H1 (cell line): ENCODE measurements at regions not wholly inside any gene's neighbourhood (a gene's known extent, or its start where the extent isn't known, plus 50 kb on each side); places are given as distances from the start of the nearest gene placed in this dataset.

Experiments
- CTCF ChIA-PET: fragments of 300-600 bp; sonication (Branson Sonifier 250); formaldehyde crosslinking; loops from one replicate; lab custom pipeline; 2021; ENCODE audit not compliant: partially characterized antibody; lab: Charles Lee
- POLR2A ChIA-PET: fragments of 300-600 bp; sonication (Branson Sonifier 250); formaldehyde crosslinking; loops from one replicate; lab custom pipeline; 2021; ENCODE audit warnings: inconsistent platforms; ENCODE audit not compliant: partially characterized antibody; lab: Charles Lee
- DNase-seq, 2 experiments: peaks; one replicate each; pipeline versions ENCODE4 v3.0.0 to v3.0.0-alpha.2; 2010 to 2022; ENCODE audit warnings: low spot score in 2 of 2, low read depth in 1 of 2, mixed read lengths in 1 of 2
- FAIRE-seq: peaks from 2 replicates; lab custom pipeline; 2011; peaks lifted over from hg19 to GRCh38; lab: Jason Lieb, UNC
- H2AFZ ChIP-seq: 2 replicates; pipeline ENCODE4 v1.8.1; 2012; ENCODE audit warnings: low read length, inconsistent platforms
- H2AK5ac ChIP-seq: 2 replicates; pipeline ENCODE4 v1.6.1; 2013; ENCODE audit warnings: low read depth, low read length
- H2BK120ac ChIP-seq: replicated peaks from 2 replicates; pipeline ENCODE3; 2013; ENCODE audit warnings: low read depth, low read length, inconsistent platforms
- H2BK12ac ChIP-seq: 2 replicates; pipeline ENCODE4 v1.6.1; 2013; ENCODE audit warnings: low read depth, low read length
- H2BK15ac ChIP-seq: 2 replicates; pipeline ENCODE4 v1.6.1; 2013; ENCODE audit warnings: low read length
- H2BK20ac ChIP-seq: 2 replicates; pipeline ENCODE4 v1.6.1; 2013; ENCODE audit warnings: low read length
- H2BK5ac ChIP-seq: 2 replicates; pipeline ENCODE4 v1.6.1; 2013; ENCODE audit warnings: low read depth, low read length
- H3K14ac ChIP-seq: 2 replicates; pipeline ENCODE4 v1.6.1; 2013; ENCODE audit warnings: inconsistent platforms; ENCODE audit not compliant: insufficient read length
- H3K18ac ChIP-seq: 2 replicates; pipeline ENCODE4 v1.6.1; 2013; ENCODE audit warnings: low read length; ENCODE audit errors: extremely low read depth
- H3K23ac ChIP-seq: 2 replicates; pipeline ENCODE4 v1.6.1; 2013; ENCODE audit warnings: inconsistent platforms; ENCODE audit not compliant: insufficient read length
- H3K23me2 ChIP-seq: 2 replicates; pipeline ENCODE4 v1.6.1; 2013; ENCODE audit warnings: low read depth, low read length
- H3K27ac ChIP-seq: 2 replicates; pipeline ENCODE4 v1.6.1; 2011; ENCODE audit warnings: low read depth, low read length, inconsistent platforms
- H3K27me3 ChIP-seq, 4 experiments: replicated peaks in 1 of 4; 1 replicate in 1 of 4; 2 replicates in 3 of 4; pipeline versions ENCODE4 v1.6.1 to v1.8.1; 2011 to 2013; ENCODE audit warnings: low read length in 3 of 4, mild to moderate bottlenecking in 3 of 4, inconsistent platforms in 2 of 4, mixed read lengths in 2 of 4, moderate library complexity in 1 of 4; ENCODE audit not compliant: control insufficient read depth in 3 of 4, insufficient read depth in 3 of 4; ENCODE audit errors: extremely low read depth in 1 of 4
- H3K36me3 ChIP-seq, 4 experiments: 2 replicates each; pipeline versions ENCODE4 v1.6.1 to v1.8.1; 2011 to 2013; ENCODE audit warnings: mild to moderate bottlenecking in 4 of 4, low read length in 3 of 4, moderate library complexity in 2 of 4, control low read depth in 1 of 4, inconsistent platforms in 1 of 4; ENCODE audit not compliant: insufficient read depth in 4 of 4, control insufficient read depth in 2 of 4
- H3K4ac ChIP-seq: replicated peaks from 2 replicates; pipeline ENCODE3; 2013; ENCODE audit warnings: low read length, low read depth, mixed read lengths, inconsistent platforms; ENCODE audit not compliant: insufficient read length
- H3K4me1 ChIP-seq, 4 experiments: replicated peaks in 1 of 4; 1 replicate in 1 of 4; 2 replicates in 3 of 4; pipeline versions ENCODE4 v1.6.1 to v1.8.1; 2011 to 2013; ENCODE audit warnings: low read length in 3 of 4, inconsistent platforms in 2 of 4, mixed read lengths in 1 of 4; ENCODE audit not compliant: insufficient read depth in 4 of 4, control insufficient read depth in 3 of 4
- H3K4me2 ChIP-seq, 2 experiments: 2 replicates each; pipeline versions ENCODE4 v1.6.1 to v1.8.1; 2011 to 2013; ENCODE audit warnings: low read depth in 2 of 2, low read length in 2 of 2, control low read depth in 1 of 2, inconsistent platforms in 1 of 2, mild to moderate bottlenecking in 1 of 2; ENCODE audit not compliant: insufficient read depth in 1 of 2
- H3K4me3 ChIP-seq, 4 experiments: fragments of 200-600, 300-600 bp in 1 of 4; sonication (generic), shearing (Covaris generic), sonication (Bioruptor Twin) in 1 of 4; 2 replicates each; pipeline versions ENCODE4 v1.5.1 to v1.8.1; 2011 to 2016; ENCODE audit warnings: low read length in 4 of 4, low read depth in 3 of 4, control low read depth in 2 of 4, inconsistent platforms in 2 of 4, mild to moderate bottlenecking in 2 of 4, mixed read lengths in 1 of 4, moderate library complexity in 1 of 4; ENCODE audit not compliant: insufficient read depth in 2 of 4; ENCODE audit errors: extremely low read depth in 1 of 4
- H3K56ac ChIP-seq: replicated peaks from 2 replicates; pipeline ENCODE3; 2013; ENCODE audit warnings: low read depth, mild to moderate bottlenecking, mixed read lengths, low read length, inconsistent platforms; ENCODE audit not compliant: insufficient read length
- H3K79me1 ChIP-seq: 2 replicates; pipeline ENCODE4 v1.6.1; 2013; ENCODE audit warnings: low read depth, low read length, control low read depth
- H3K79me2 ChIP-seq, 2 experiments: 2 replicates each; pipeline versions ENCODE4 v1.6.1 to v1.8.1; 2012 to 2013; ENCODE audit warnings: low read length in 2 of 2, mild to moderate bottlenecking in 2 of 2, inconsistent platforms in 1 of 2; ENCODE audit not compliant: insufficient read depth in 2 of 2, control insufficient read depth in 1 of 2
- H3K9ac ChIP-seq, 4 experiments: replicated peaks in 1 of 4; 1 replicate in 1 of 4; 2 replicates in 3 of 4; pipeline versions ENCODE4 v1.6.1 to v1.8.1; 2011 to 2013; ENCODE audit warnings: low read depth in 3 of 4, low read length in 3 of 4, control low read depth in 2 of 4, mild to moderate bottlenecking in 2 of 4, moderate library complexity in 2 of 4, inconsistent platforms in 1 of 4; ENCODE audit errors: extremely low read depth in 1 of 4
- H3K9me3 ChIP-seq, 2 experiments: 2 replicates each; pipeline versions ENCODE4 v1.6.1 to v1.8.1; 2012 to 2013; ENCODE audit warnings: mild to moderate bottlenecking in 2 of 2, moderate library complexity in 2 of 2, control low read depth in 1 of 2, inconsistent platforms in 1 of 2, low read depth in 1 of 2, low read length in 1 of 2, mixed read lengths in 1 of 2; ENCODE audit not compliant: insufficient read depth in 2 of 2
- H4K20me1 ChIP-seq, 2 experiments: replicated peaks in 1 of 2; 2 replicates each; pipeline versions ENCODE3 to v1.8.1; 2011 to 2013; ENCODE audit warnings: inconsistent platforms in 2 of 2, low read length in 2 of 2, mild to moderate bottlenecking in 1 of 2; ENCODE audit not compliant: insufficient read depth in 2 of 2, control insufficient read depth in 1 of 2
- H4K5ac ChIP-seq: 2 replicates; pipeline ENCODE4 v1.6.1; 2013; ENCODE audit warnings: low read length, low read depth, mixed read lengths, inconsistent platforms; ENCODE audit not compliant: insufficient read length
- H4K8ac ChIP-seq: 2 replicates; pipeline ENCODE4 v1.8.0; 2013; ENCODE audit warnings: mild to moderate bottlenecking, moderate library complexity, low read length, inconsistent platforms; ENCODE audit not compliant: insufficient read depth; ENCODE audit errors: extremely low read depth
- H4K91ac ChIP-seq: replicated peaks from 2 replicates; pipeline ENCODE3; 2013; ENCODE audit warnings: low read length, mixed read lengths, inconsistent platforms; ENCODE audit not compliant: insufficient read length
- CTCF ChIP-seq, 3 experiments: IDR thresholded peaks; 1 replicate in 2 of 3; 2 replicates in 1 of 3; pipeline versions ENCODE4 v1.5.1 to v1.6.1; 2011; ENCODE audit warnings: low read length in 3 of 3, mild to moderate bottlenecking in 3 of 3, inconsistent platforms in 2 of 3, low read depth in 1 of 3, moderate library complexity in 1 of 3; ENCODE audit not compliant: insufficient read depth in 1 of 3; ENCODE audit errors: control extremely low read depth in 1 of 3
- RFX5 ChIP-seq: IDR thresholded peaks from 2 replicates; pipeline ENCODE4 v1.6.1; 2011; ENCODE audit warnings: low read depth, low read length, improper control_type of control experiment, borderline replicate concordance
- WGBS, 2 experiments: shearing (Covaris generic) in 1 of 2; methylation state at CpG; one replicate each; pipeline versions ENCODE4 v1.1.6 to v1.1.7; 2013 to 2015; ENCODE audit warnings: low lambda C conversion rate in 2 of 2, mixed read lengths in 2 of 2, inconsistent platforms in 1 of 2, low coverage in 1 of 2, missing lambda C conversion rate in 1 of 2; ENCODE audit not compliant: insufficient replicate concordance in 2 of 2, insufficient coverage in 1 of 2, insufficient read length in 1 of 2; ENCODE audit errors: extremely low coverage in 1 of 2, missing lambda C conversion rate in 1 of 2; 5-methylcytosine and 5-hydroxymethylcytosine counted together

DNA sequence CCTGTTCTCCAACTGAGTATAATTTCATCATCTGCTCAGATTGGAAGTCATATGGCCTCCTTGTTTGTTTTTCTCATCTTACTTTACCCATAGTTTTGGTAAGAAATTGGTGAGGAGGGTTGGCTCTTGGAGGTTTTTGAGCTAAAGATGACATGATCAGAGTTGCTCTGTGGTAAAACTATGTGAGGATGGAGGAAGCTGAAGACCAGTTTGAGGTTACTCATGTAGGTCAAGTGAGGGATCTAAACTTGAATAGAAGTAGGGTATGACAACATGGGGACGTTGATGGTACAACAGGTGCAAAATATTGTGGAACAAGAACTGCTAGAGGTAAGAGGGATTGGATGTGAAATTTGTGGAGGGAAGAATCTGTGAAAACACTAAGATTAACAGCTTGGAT is 87.7 kb upstream of the NEO1 start:
- 81% methylated on average over 1 of the region's 1 CpG; no CpG with 5 or more reads in 1 of the 2 experiments for WGBS, 2 experiments
- TF ChIP-seq RFX5 (no peak), CTCF (IDR thresholded peaks at IDR 0.05; ENCODE audit: control extremely low read depth in 1 of 3, insufficient read depth in 1 of 3, low read depth in 1 of 3, low read length in 3 of 3) (no peak)

More for the DNA sequence above, 87.7 kb upstream of the NEO1 start:
- Histone ChIP-seq H3K23ac (no peak overlapping the region), H4K5ac (no peak overlapping the region), H3K27ac (no peak overlapping the region), H3K9me3 (peaks cover 3 to 7% of the 10 kb centered on the region in 2 experiments; a peak in 3 of 4 replicates), H3K4me3 (no peak overlapping the region), H3K36me3 (no peaks in the 10 kb centered on the region), H3K9ac (no peak overlapping the region), H3K27me3 (no peaks in the 10 kb centered on the region), H4K91ac (no peak overlapping the region), H2BK12ac (no peak overlapping the region), H3K79me1 (no peaks in the 10 kb centered on the region), H2AK5ac (no peak overlapping the region), H3K4me1 (no peaks in the 10 kb centered on the region), H2BK5ac (no peak overlapping the region), H2BK120ac (no peak overlapping the region), H2BK20ac (no peak overlapping the region), H3K4me2 (no peak overlapping the region), H3K14ac (no peak overlapping the region), H3K18ac (no peak overlapping the region), H3K23me2 (no peaks in the 10 kb centered on the region), H3K79me2 (no peaks in the 10 kb centered on the region), H4K8ac (no peak overlapping the region), H3K56ac (no peak overlapping the region), H3K4ac (no peak overlapping the region), H2BK15ac (no peak overlapping the region), H2AFZ (no peak overlapping the region), H4K20me1 (no peaks in the 10 kb centered on the region)
- CTCF ChIA-PET = interaction anchor here (1.1 to 1.5 kb wide), 3 partner anchors 21 to 273 kb away, joined by 4 to 5 read pairs (median 4); no protein-coding TSS in a partner anchor
- DNase-seq = no peak
- FAIRE-seq = no peak
- POLR2A ChIA-PET = no interaction called here
